ENCODE measurements at regions not wholly inside any gene's neighbourhood (a gene's known extent, or its start where the extent isn't known, plus 50 kb on each side); places are given as distances from the start of the nearest gene placed in this dataset.

- no peaks in the 10 kb centered on the region for H3K9me3 ChIP-seq (ENCODE audit: low read depth)
- H3K4me3 ChIP-seq: no peak overlapping the region
- TF ChIP-seq CTCF (IDR thresholded peaks at IDR 0.05; ENCODE audit: low read depth, low read length): no peak
- H3K27ac ChIP-seq: no peak overlapping the region
- no peak for DNase-seq (ENCODE audit: low read depth in 1 of 2, low spot score in 1 of 2)
- no peaks in the 10 kb centered on the region for H3K36me3 ChIP-seq
- no peaks in the 10 kb centered on the region for H3K4me1 ChIP-seq (ENCODE audit: low read depth)
- no peaks in the 10 kb centered on the region for H3K27me3 ChIP-seq
Observed at GRCh38 chr2:158894572-158894971, 73.9 kb upstream of the TANC1 start.

- H3K4me3 ChIP-seq: no peak overlapping the region
- TF ChIP-seq CTCF (IDR thresholded peaks at IDR 0.05; ENCODE audit: low read depth, low read length): no peak
- no peak for DNase-seq (ENCODE audit: low read depth in 1 of 2, low spot score in 1 of 2)
- H3K27ac ChIP-seq: no peak overlapping the region
- peaks cover 12% of the 10 kb centered on the region for H3K4me1 ChIP-seq (ENCODE audit: low read depth)
- H3K27me3 ChIP-seq: no peaks in the 10 kb centered on the region
- no peaks in the 10 kb centered on the region for H3K9me3 ChIP-seq (ENCODE audit: low read depth)
- no peaks in the 10 kb centered on the region for H3K36me3 ChIP-seq
Observed at GRCh38 chr2:158900345-158900744, 68.1 kb upstream of the TANC1 start.

- no peak for TF ChIP-seq CTCF (IDR thresholded peaks at IDR 0.05; ENCODE audit: low read depth, low read length)
- no peaks in the 10 kb centered on the region for H3K36me3 ChIP-seq
- no peak overlapping the region for H3K27ac ChIP-seq
- H3K4me3 ChIP-seq: no peak overlapping the region
- H3K27me3 ChIP-seq: no peaks in the 10 kb centered on the region
- H3K9me3 ChIP-seq (ENCODE audit: low read depth): no peaks in the 10 kb centered on the region
- peaks cover 16% of the 10 kb centered on the region for H3K4me1 ChIP-seq (ENCODE audit: low read depth)
- no peak for DNase-seq (ENCODE audit: low read depth in 1 of 2, low spot score in 1 of 2)
Observed at GRCh38 chr2:158902005-158902398, 66.4 kb upstream of the TANC1 start.

GRCh38 chr2:158903711-158904405, 64.6 kb upstream of the TANC1 start:
- no peak for TF ChIP-seq CTCF (IDR thresholded peaks at IDR 0.05; ENCODE audit: low read depth, low read length)

GRCh38 chr2:158904627-158905177, 63.7 kb upstream of the TANC1 start:
- DNase-seq (ENCODE audit: low read depth in 1 of 2, low spot score in 1 of 2): no peak
- Histone ChIP-seq H3K27ac (no peak overlapping the region), H3K4me3 (no peak overlapping the region), H3K9me3 (ENCODE audit: low read depth) (no peaks in the 10 kb centered on the region), H3K4me1 (ENCODE audit: low read depth) (peaks cover 16% of the 10 kb centered on the region), H3K36me3 (no peaks in the 10 kb centered on the region), H3K27me3 (no peaks in the 10 kb centered on the region)
- TF ChIP-seq CTCF (IDR thresholded peaks at IDR 0.05; ENCODE audit: low read depth, low read length): no peak

More at GRCh38 chr2:158903711-158904405, 64.6 kb upstream of the TANC1 start:
- DNase-seq (ENCODE audit: low read depth in 1 of 2, low spot score in 1 of 2): no peak
- Histone ChIP-seq H3K27me3 (no peaks in the 10 kb centered on the region), H3K27ac (no peak overlapping the region), H3K9me3 (ENCODE audit: low read depth) (no peaks in the 10 kb centered on the region), H3K36me3 (no peaks in the 10 kb centered on the region), H3K4me1 (ENCODE audit: low read depth) (peaks cover 16% of the 10 kb centered on the region), H3K4me3 (no peak overlapping the region)

Data from cardiac muscle cell (in vitro differentiated cells and primary cell).